ENCODE measurements at regions not wholly inside any gene's neighbourhood (a gene's known extent, or its start where the extent isn't known, plus 50 kb on each side); places are given as distances from the start of the nearest gene placed in this dataset.

GRCh38 chr11:109597336-109597735, 175.3 kb downstream of the C11orf87 start:
- TF ChIP-seq CTCF (optimal IDR thresholded peaks at IDR 0.05 in 1 of 3, IDR thresholded peaks at IDR 0.05 in 1 of 3, conservative IDR thresholded peaks at IDR 0.05 in 1 of 3; ENCODE audit: extremely low read depth in 1 of 3, insufficient read depth in 2 of 3, low read length in 3 of 3), result no peak
- TF ChIP-seq EZH2 (IDR thresholded peaks at IDR 0.05; ENCODE audit: low read length), result no peak
